Left lobe of liver (tissue), 2 donors: ENCODE measurements at regions not wholly inside any gene's neighbourhood (a gene's known extent, or its start where the extent isn't known, plus 50 kb on each side); places are given as distances from the start of the nearest gene placed in this dataset.
"Not testable (repeated sequence)": the region's sequence is repeated elsewhere in the genome, so short reads cannot be mapped to it uniquely, and the experiment has no call there.

Experiments used
- ATAC-seq: fragments of 200-7000 bp; cut with Tn5 transposase; one replicate; pipeline ENCODE4 v1.9.1; 2020; ENCODE audit warnings: mild to moderate bottlenecking, moderate library complexity
- DNase-seq: peaks from one replicate; pipeline ENCODE4 v3.0.0-alpha.2; 2020; ENCODE audit warnings: low spot score
- donor health status: DM: no; HTN: no; CAD: no; lungs with moderate emphysema.
- donor health status: DM: no; HTN: yes; CAD: no.

DNA sequence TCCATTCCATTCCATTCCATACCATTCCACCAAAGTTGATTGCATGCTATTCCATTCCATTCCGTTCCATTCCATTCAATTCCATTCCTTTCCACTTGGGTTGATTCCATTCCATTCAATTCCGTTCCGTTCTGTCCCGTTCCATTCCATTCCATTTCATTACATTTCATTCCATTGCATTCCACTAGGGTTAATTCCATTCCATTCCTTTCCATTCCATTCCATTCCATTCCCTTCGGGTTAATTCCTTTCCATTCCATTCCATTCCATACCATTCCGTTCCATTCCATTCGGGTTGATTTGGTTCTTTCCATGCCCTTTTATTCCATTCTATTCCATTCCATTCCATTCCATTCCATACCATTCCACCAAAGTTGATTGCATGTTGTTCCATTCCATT lies 131.9 kb downstream of the CWH43 start:
- not testable (repeated sequence) for ATAC-seq, DNase-seq

DNA sequence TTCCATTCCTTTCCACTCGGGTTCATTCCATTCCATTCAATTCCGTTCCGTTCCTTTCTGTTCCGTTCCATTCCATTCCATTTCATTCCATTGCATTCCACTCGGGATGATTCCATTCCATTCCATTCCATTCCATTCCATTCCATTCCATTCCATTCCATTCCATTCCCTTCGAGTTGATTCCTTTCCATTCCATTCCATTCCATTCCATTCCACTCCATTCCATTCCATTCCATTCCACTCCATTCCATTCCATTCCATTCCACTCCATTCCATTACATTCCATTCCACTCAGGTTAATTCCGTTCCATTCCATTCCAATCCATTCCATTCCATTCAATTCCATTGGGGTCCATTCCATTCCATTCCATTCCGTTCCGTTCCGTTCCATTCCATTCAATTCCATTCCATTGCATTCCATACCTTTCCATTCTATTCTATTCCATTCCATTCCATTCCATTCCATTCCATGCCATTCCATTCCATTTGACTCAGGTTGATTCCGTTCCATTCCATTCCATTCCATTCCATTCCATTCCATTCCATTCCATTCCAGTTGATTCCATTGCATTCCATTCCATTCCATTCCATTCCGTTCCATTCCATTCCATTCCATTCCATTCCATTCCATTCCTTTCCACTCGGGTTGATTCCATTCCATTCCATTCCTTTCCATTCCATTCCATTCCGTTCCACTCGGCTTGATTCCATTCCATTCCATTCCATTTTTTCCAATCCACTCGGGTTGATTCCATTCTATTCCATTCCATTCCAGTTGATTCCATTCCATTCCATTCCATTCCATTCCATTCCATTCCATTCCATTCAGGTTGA lies 132.5 kb downstream of the CWH43 start:
- ATAC-seq, result peak; percentile 70
- not testable (repeated sequence) for DNase-seq

GRCh38 chr4:49119345-49119744 lies 133.3 kb downstream of the CWH43 start:
- ATAC-seq, result peak; percentile 12
- DNase-seq, result not testable (repeated sequence)

DNA sequence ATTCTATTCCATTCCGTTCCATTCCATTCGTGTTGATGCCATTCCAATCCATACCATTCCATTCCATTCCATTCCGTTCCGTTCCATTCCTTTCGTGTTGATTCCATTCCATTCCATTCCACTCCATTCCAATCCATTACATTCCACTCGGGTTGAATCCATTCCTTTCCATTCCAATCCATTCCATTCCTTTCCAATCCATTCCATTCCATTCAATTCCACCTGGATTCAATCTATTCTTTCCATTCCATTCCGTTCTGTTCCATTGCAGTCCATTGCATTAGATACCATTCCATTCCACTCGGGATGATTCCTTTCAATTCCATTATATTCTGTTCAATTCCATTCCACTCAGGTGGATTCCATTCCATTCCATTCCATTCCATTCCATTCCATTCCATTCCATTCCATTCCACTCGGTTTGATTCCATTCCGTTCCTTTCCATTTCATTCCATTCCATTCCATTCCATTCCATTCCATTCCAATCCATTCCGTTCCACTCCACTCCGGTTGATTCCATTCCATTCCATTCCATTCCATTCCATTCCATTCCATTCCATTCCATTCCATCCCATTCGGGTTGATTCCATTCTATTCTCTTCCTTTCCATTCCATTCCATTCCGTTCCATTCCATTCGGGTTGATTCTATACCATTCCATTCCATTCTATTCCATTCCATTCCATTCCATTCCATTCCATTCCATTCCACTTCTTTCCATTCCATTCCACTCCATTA lies 134.1 kb downstream of the CWH43 start:
- not testable (repeated sequence) for DNase-seq
- ATAC-seq, result peak; percentile 11

DNA sequence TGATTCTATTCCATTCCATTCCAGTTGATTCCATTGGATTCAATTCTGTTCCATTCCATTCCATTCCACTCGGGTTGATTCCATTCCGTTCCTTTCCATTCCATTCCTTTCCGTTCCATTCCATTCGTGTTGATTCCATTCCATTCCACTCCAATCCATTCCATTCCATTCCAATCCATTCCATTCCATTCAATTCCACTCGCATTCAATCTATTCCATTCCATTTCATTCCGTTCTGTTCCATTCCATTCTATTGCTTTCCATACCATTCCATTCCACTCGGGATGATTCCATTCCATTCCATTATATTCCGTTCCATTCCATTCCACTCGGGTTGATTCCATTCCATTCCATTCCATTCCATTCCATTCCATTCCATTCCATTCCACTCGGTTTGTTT lies 134.7 kb downstream of the CWH43 start:
- peak; percentile 71 for ATAC-seq
- DNase-seq, result not testable (repeated sequence)

GRCh38 chr4:49126443-49126842 lies 140.4 kb downstream of the CWH43 start:
- not testable (repeated sequence) for ATAC-seq, DNase-seq

DNA sequence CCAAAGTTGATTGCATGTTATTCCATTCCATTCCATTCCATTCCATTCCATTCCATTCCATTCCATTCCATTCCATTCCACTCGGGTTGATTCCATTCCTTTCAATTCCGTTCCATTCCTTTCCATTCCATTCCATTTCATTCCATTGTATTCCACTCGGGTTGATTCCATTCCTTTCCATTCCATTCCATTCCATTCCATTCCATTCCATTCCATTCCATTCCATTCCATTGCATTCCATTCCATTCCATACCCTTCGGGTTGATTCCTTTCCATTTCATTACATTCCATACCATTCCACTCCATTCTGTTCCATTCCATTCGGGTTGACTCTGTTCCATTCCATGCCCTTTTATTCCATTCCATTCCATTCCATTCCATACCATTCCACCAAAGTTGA lies 140.8 kb downstream of the CWH43 start:
- not testable (repeated sequence) for ATAC-seq, DNase-seq

- not testable (repeated sequence) for ATAC-seq, DNase-seq
Measured at GRCh38 chr4:49129385-49129784, 143.3 kb downstream of the CWH43 start.

DNA sequence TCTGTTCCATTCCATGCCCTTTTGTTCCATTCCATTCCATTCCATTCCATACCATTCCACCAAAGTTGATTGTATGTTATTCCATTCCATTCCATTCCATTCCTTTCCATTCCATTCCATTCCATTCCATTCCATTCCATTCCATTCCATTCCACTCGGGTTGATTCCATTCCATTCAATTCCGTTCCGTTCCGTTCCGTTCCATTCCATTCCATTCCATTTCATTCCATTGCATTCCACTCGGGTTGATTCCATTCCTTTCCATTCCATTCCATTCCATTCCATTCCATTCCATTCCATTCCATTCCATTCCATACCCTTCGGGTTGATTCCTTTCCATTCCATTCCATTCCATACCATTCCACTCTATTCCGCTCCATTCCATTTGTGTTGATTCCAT lies 143.8 kb downstream of the CWH43 start:
- not testable (repeated sequence) for DNase-seq
- peak; percentile 32 for ATAC-seq

DNA sequence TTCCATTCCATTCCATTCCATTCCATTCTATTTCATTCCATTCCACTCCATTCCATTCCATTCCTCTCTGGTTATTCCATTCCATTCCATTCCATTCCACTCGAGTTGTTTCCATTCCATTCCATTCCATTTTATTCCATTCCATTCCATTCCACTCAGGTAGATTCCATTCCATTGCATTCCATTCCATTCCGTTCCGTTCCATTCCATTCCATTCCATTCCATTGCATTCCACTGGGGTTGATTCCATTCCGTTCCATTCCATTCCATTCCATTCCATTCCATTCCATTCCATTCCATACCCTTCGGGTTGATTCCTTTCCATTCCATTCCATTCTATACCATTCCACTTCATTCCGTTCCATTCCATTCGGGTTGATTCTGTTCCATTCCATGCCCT lies 144.6 kb downstream of the CWH43 start:
- not testable (repeated sequence) for DNase-seq, ATAC-seq

- DNase-seq, result not testable (repeated sequence)
- ATAC-seq, result peak; percentile 72
Measured at GRCh38 chr4:49137043-49137442, 151.0 kb downstream of the CWH43 start.

GRCh38 chr4:49137961-49138360 lies 151.9 kb downstream of the CWH43 start:
- DNase-seq, result not testable (repeated sequence)
- peak; percentile 23 for ATAC-seq

DNA sequence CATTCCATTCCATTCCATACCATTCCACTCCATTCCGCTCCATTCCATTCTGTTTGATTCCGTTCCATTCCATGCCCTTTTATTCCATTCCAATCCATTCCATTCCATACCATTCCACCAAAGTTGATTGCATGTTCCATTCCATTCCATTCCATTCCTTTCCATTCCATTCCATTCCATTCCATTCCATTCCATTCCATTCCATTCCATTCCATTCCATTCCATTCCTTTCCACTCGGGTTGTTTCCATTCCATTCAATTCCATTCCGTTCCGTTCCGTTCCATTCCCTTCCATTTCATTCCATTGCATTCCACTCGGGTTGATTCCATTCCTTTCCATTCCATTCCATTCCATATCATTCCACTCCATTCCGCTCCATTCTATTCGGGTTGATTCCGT lies 152.7 kb downstream of the CWH43 start:
- not testable (repeated sequence) for ATAC-seq, DNase-seq

DNA sequence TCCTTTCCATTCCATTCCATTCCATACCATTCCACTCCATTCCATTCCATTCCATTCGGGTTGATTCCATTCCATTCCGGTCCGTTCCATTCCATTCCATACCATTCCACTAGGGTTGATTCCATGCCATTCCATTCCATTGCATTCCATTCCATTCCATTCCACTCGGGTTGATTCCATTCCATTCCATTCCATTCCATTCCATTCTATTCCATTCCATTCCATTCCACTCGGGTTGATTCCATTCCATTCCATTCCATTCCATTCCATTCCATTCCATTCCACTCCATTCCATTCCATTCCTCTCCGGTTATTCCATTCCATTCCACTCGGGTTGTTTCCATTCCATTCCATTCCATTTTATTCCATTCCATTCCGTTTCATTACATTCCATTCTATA lies 153.4 kb downstream of the CWH43 start:
- not testable (repeated sequence) for DNase-seq
- ATAC-seq, result peak; percentile 68

DNA sequence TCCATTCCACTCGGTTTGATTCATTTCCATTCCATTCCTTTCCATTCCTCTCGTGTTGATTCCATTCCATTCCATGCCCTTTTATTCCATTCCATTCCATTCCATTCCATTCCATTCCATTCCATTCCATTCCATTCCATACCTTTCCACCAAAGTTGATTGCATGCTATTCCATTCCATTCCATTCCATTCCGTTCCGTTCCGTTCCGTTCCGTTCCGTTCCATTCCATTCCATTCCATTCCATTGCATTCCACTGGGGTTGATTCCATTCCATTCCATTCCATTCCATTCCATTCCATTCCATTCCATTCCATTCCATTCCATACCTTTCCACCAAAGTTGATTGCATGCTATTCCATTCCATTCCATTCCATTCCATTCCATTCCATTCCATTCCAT lies 154.3 kb downstream of the CWH43 start:
- not testable (repeated sequence) for ATAC-seq
- peak; percentile 53 for DNase-seq

DNA sequence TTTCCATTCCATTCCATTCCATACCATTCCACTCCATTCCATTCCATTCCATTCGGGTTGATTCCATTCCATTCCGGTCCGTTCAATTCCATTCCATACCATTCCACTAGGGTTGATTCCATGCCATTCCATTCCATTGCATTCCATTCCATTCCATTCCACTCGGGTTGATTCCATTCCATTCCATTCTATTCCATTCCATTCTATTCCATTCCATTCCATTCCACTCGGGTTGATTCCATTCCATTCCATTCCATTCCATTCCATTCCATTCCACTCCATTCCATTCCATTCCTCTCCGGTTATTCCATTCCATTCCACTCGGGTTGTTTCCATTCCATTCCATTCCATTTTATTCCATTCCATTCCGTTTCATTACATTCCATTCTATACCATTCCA lies 155.9 kb downstream of the CWH43 start:
- DNase-seq, result not testable (repeated sequence)
- peak; percentile 50 for ATAC-seq

DNA sequence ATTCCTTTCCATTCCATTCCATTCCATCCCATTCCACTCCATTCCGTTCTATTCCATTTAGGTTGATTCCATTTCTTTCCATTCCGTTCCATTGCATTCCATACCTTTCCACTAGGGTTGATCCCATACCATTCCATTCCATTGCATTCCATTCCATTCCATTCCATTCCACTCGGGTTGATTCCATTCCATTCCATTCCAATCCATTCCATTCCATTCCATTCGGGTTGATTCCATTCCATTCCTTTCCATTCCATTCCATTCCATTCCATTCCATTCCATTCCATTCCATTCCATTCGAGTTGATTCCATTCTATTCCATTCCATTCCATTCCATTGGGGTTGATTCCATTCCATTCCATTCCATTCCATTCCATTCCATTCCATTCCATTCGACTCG lies 161.1 kb downstream of the CWH43 start:
- DNase-seq, result not testable (repeated sequence)
- peak; percentile 63 for ATAC-seq

- not testable (repeated sequence) for ATAC-seq, DNase-seq
Measured at GRCh38 chr4:49147596-49147995, 161.5 kb downstream of the CWH43 start.

GRCh38 chr4:49149006-49149975 lies 163.2 kb downstream of the CWH43 start:
- ATAC-seq, result peak; percentile 84
- DNase-seq, result not testable (repeated sequence)

GRCh38 chr4:49150351-49151083 lies 164.4 kb downstream of the CWH43 start:
- DNase-seq, result not testable (repeated sequence)
- peak; percentile 25 for ATAC-seq
